Panc1 (cell line): ENCODE measurements at regions not wholly inside any gene's neighbourhood (a gene's known extent, or its start where the extent isn't known, plus 50 kb on each side); places are given as distances from the start of the nearest gene placed in this dataset.

Experiments
- ATAC-seq: fragments of 200-7000 bp; cut with Tn5 transposase; 2 replicates; pipeline ENCODE4 v1.9.1; 2020; ENCODE audit warnings: mild to moderate bottlenecking, moderate library complexity
- BruUV-seq: library from RNA; stranded (reverse); fragments of 400-500 nt; replicated peaks from 2 replicates; lab custom pipeline; 2021; lab: Mats Ljungman, UMichigan
- CTCF ChIA-PET: fragments of 300-600 bp; sonication (Branson Sonifier 250); formaldehyde crosslinking; loops from one replicate; lab custom pipeline; 2022; ENCODE audit warnings: antibody characterized with exemption; lab: Charles Lee
- POLR2A ChIA-PET: fragments of 300-600 bp; sonication (Branson Sonifier 250); formaldehyde crosslinking; loops from one replicate; lab custom pipeline; 2022; ENCODE audit warnings: antibody characterized with exemption; lab: Charles Lee
- DNase-seq: peaks from one replicate; pipeline ENCODE4 v3.0.0-alpha.2; 2010; ENCODE audit warnings: low read depth, low spot score
- H3K27ac ChIP-seq: 2 replicates; pipeline ENCODE4 v1.5.1; 2011; ENCODE audit warnings: mild to moderate bottlenecking, low read length, inconsistent platforms
- H3K27me3 ChIP-seq: fragments of 200-500 bp; sonication (Bioruptor generic); 2 replicates; pipeline ENCODE4 v1.6.0; 2014; ENCODE audit warnings: low read length, inconsistent platforms; ENCODE audit not compliant: control insufficient read depth, insufficient read depth
- H3K36me3 ChIP-seq: fragments of 200-500 bp; sonication (Bioruptor generic); 2 replicates; pipeline ENCODE4 v1.5.1; 2014; ENCODE audit warnings: inconsistent platforms, mild to moderate bottlenecking, low read length, moderate library complexity; ENCODE audit not compliant: control insufficient read depth, insufficient read depth
- H3K4me1 ChIP-seq: 2 replicates; pipeline ENCODE4 v1.5.1; 2011; ENCODE audit warnings: inconsistent platforms, mild to moderate bottlenecking, low read length, moderate library complexity; ENCODE audit not compliant: control insufficient read depth, insufficient read depth
- H3K4me3 ChIP-seq, 2 experiments: 2 replicates each; pipeline ENCODE4 v1.5.1; 2011 to 2012; ENCODE audit warnings: low read depth in 2 of 2, low read length in 2 of 2, mild to moderate bottlenecking in 2 of 2, inconsistent platforms in 1 of 2, moderate library complexity in 1 of 2
- H3K9me3 ChIP-seq: fragments of 200-500 bp; sonication (Bioruptor generic); 2 replicates; pipeline ENCODE4 v1.5.1; 2014; ENCODE audit warnings: low read depth, mild to moderate bottlenecking, inconsistent platforms, low read length, moderate library complexity; ENCODE audit not compliant: control insufficient read depth, insufficient read depth
- CTCF ChIP-seq: fragments of 450-650 bp; IDR thresholded peaks from 2 replicates; pipeline ENCODE4 v1.5.1; 2017; ENCODE audit warnings: mild to moderate bottlenecking
- POLR2AphosphoS5 ChIP-seq: IDR thresholded peaks from 2 replicates; pipeline ENCODE4 v1.6.1; 2012; ENCODE audit warnings: mild to moderate bottlenecking, low read depth, low read length, moderate library complexity
- REST ChIP-seq, 2 experiments: IDR thresholded peaks; 2 replicates each; pipeline ENCODE4 v1.6.1; 2011 to 2012; ENCODE audit warnings: low read depth in 2 of 2, control low read depth in 1 of 2, low read length in 1 of 2, mild to moderate bottlenecking in 1 of 2, moderate library complexity in 1 of 2; ENCODE audit not compliant: insufficient read depth in 1 of 2
- SIN3A ChIP-seq: IDR thresholded peaks from 2 replicates; pipeline ENCODE4 v1.6.1; 2012; ENCODE audit warnings: low read depth, mild to moderate bottlenecking, low read length, moderate library complexity, borderline replicate concordance; ENCODE audit not compliant: insufficient read depth
- TCF7L2 ChIP-seq: IDR thresholded peaks from 2 replicates; pipeline ENCODE4 v1.6.1; 2011; ENCODE audit warnings: mild to moderate bottlenecking, low read depth, low read length, inconsistent platforms
- in situ Hi-C: cut with HindIII; loops from 2 replicates; pipeline ENCODE4 v1.10.0; 2016; ENCODE audit warnings: low sequenced_read_pairs, low pct_unique_long_range_greater_than_20kb
- intact Hi-C: fragments of 100-400 bp; cut with micrococcal nuclease; formaldehyde crosslinking; loops from one replicate; pipeline ENCODE4 v1.10.0; 2022; ENCODE audit not compliant: unreplicated experiment

DNA sequence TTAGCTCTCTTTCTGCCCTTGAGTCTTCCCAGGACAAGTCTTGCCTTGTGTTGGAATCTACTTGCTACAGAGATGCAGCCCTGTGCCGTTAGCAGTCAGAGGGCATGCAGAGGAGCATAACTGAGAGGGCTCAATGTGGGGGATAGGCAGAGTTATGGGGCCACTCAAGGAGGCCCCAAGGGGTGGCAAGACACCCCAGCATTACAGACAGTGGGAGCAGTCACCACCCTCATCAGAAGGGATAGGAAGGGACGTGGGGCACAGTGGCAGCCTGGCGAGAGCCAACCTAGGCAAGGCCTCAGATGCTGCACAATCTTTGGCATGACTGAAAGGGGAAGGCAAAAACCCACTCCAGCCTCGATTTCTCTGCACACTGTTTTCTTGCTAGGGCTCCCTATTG, 169.1 kb downstream of the TMEM18 start:
- no TSS peak for BruUV-seq
- intact Hi-C loops (no loop called here), in situ Hi-C loops (no loop called here)
- ATAC-seq (no peak), DNase-seq (no peak)
- Histone ChIP-seq H3K27ac (no peak overlapping the region), H3K36me3 (no peaks in the 10 kb centered on the region), H3K4me3 (no peak overlapping the region), H3K9me3 (no peaks in the 10 kb centered on the region), H3K4me1 (no peaks in the 10 kb centered on the region), H3K27me3 (no peaks in the 10 kb centered on the region)
- ChIA-PET POLR2A (no interaction called here), CTCF (no interaction called here)
- TF ChIP-seq SIN3A (no peak), CTCF (no peak), REST (IDR thresholded peaks at IDR 0.05; ENCODE audit: insufficient read depth in 1 of 2, low read depth in 2 of 2, low read length in 1 of 2) (no peak), TCF7L2 (no peak), POLR2AphosphoS5 (no peak)

DNA sequence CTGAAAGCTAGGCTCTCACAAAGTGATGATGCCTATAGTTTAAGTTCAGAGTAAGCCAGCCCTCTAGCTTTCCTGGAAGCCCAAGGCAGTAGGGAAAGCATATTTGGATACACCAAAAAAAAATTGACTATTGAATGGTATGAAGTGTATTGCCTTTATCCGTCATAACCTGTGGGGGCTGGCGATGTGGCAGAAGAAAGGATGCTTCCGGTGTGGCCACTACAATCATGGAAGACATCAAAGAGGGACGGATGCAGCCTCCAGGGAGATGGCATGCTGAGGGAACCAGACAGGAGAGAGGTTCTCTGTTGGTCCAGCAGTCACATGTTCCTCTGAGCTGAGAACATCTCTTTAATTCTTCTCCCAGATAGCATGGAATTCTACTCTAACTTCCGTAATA, 170.3 kb downstream of the TMEM18 start:
- no TSS peak for BruUV-seq
- Histone ChIP-seq H3K27me3 (peaks cover 7% of the 10 kb centered on the region; the same call in 1 of the 2 replicates), H3K4me3 (no peak overlapping the region), H3K27ac (no peak overlapping the region), H3K36me3 (no peaks in the 10 kb centered on the region), H3K4me1 (no peaks in the 10 kb centered on the region), H3K9me3 (no peaks in the 10 kb centered on the region)
- intact Hi-C loops = no loop called here
- ATAC-seq (no peak), DNase-seq (no peak)
- in situ Hi-C loops = no loop called here
- ChIA-PET POLR2A (no interaction called here), CTCF (no interaction called here)
- no peak for TF ChIP-seq REST (IDR thresholded peaks at IDR 0.05; ENCODE audit: insufficient read depth in 1 of 2, low read depth in 2 of 2, low read length in 1 of 2)
- TF ChIP-seq SIN3A = no peak
- no peak for TF ChIP-seq TCF7L2
